HCT116 (cell line): ENCODE measurements at regions not wholly inside any gene's neighbourhood (a gene's known extent, or its start where the extent isn't known, plus 50 kb on each side); places are given as distances from the start of the nearest gene placed in this dataset.

Source experiments
- ATAC-seq: fragments of 200-7000 bp; cut with Tn5 transposase; 2 replicates; pipeline ENCODE4 v1.9.1; 2020; ENCODE audit warnings: mild to moderate bottlenecking, moderate library complexity
- BruUV-seq: library from RNA; stranded (reverse); fragments of 400-500 nt; replicated peaks from 2 replicates; lab custom pipeline; 2021; lab: Mats Ljungman, UMichigan
- CTCF ChIA-PET: fragments of 300-600 bp; sonication (Branson Sonifier 250); formaldehyde crosslinking; loops from one replicate; lab custom pipeline; 2021; ENCODE audit warnings: antibody characterized with exemption; lab: Charles Lee
- POLR2A ChIA-PET: fragments of 300-600, 350-600 bp; sonication (Branson Sonifier 250); formaldehyde crosslinking; loops from one replicate; lab custom pipeline; 2021; ENCODE audit warnings: antibody characterized with exemption; lab: Charles Lee
- RAD21 ChIA-PET, 2 experiments: fragments of 300-600 bp; sonication (Branson Sonifier 250); formaldehyde crosslinking; loops; one replicate each; lab custom pipeline; 2023; ENCODE audit warnings: low total read pairs in 2 of 2; ENCODE audit not compliant: uncharacterized antibody in 2 of 2, unreplicated experiment in 2 of 2, low non-redundant PET in 1 of 2; lab: Charles Lee
- DNase-seq: peaks from one replicate; pipeline ENCODE4 v3.0.0-alpha.2; 2010; ENCODE audit warnings: low read depth, low spot score
- H2AFZ ChIP-seq: fragments of 200-600 bp; shearing (Covaris generic), sonication (generic); 2 replicates; pipeline ENCODE4 v1.6.1; 2017; ENCODE audit warnings: low read depth, mixed run types, mixed read lengths, antibody characterized with exemption, low read length; ENCODE audit not compliant: poor library complexity, severe bottlenecking
- H3K27ac ChIP-seq: 2 replicates; pipeline ENCODE4 v1.5.1; 2012; ENCODE audit warnings: low read depth, low read length
- H3K27me3 ChIP-seq: fragments of 200-600 bp; sonication (generic); 2 replicates; pipeline ENCODE4 v1.6.1; 2016; ENCODE audit warnings: mixed run types, low read length, mixed read lengths; ENCODE audit not compliant: insufficient read depth
- H3K36me3 ChIP-seq, 2 experiments: fragments of 200-500 bp in 1 of 2; fragments of 200-600 bp in 1 of 2; sonication (Bioruptor generic) in 1 of 2; sonication (generic) in 1 of 2; 2 replicates each; pipeline versions ENCODE4 v1.5.1 to v1.6.1; 2014 to 2016; ENCODE audit warnings: low read length in 2 of 2, inconsistent platforms in 1 of 2, mixed read lengths in 1 of 2, mixed run types in 1 of 2; ENCODE audit not compliant: insufficient read depth in 2 of 2, control insufficient read depth in 1 of 2
- H3K4me1 ChIP-seq, 2 experiments: fragments of 200-600 bp in 1 of 2; sonication (generic) in 1 of 2; 2 replicates each; pipeline versions ENCODE4 v1.5.1 to v1.6.1; 2012 to 2017; ENCODE audit warnings: low read length in 2 of 2, inconsistent platforms in 1 of 2, mild to moderate bottlenecking in 1 of 2, mixed read lengths in 1 of 2, mixed run types in 1 of 2, moderate library complexity in 1 of 2; ENCODE audit not compliant: insufficient read depth in 2 of 2, control insufficient read depth in 1 of 2
- H3K4me2 ChIP-seq: fragments of 200-600 bp; sonication (generic); 2 replicates; pipeline ENCODE4 v1.6.1; 2017; ENCODE audit warnings: mixed run types, low read length, mixed read lengths
- H3K4me3 ChIP-seq, 2 experiments: fragments of 200-600 bp in 1 of 2; sonication (generic) in 1 of 2; replicated peaks in 1 of 2; 2 replicates each; pipeline ENCODE4 v1.5.1; 2011 to 2016; ENCODE audit warnings: low read length in 2 of 2, control low read depth in 1 of 2, low read depth in 1 of 2, mild to moderate bottlenecking in 1 of 2, mixed read lengths in 1 of 2, mixed run types in 1 of 2
- H3K79me2 ChIP-seq: fragments of 200-600 bp; sonication (generic); 2 replicates; pipeline ENCODE4 v1.6.1; 2017; ENCODE audit warnings: mild to moderate bottlenecking, mixed run types, low read length, moderate library complexity, mixed read lengths; ENCODE audit not compliant: insufficient read depth
- H3K9ac ChIP-seq: fragments of 200-600 bp; sonication (generic); 2 replicates; pipeline ENCODE4 v1.6.1; 2016; ENCODE audit warnings: low read length, mixed read lengths
- H3K9me2 ChIP-seq: fragments of 200-600 bp; sonication (generic), shearing (Covaris generic); 2 replicates; pipeline ENCODE4 v1.6.1; 2017; ENCODE audit warnings: mixed run types, mild to moderate bottlenecking, moderate library complexity; ENCODE audit not compliant: insufficient read depth
- H3K9me3 ChIP-seq, 2 experiments: fragments of 200-500 bp in 1 of 2; fragments of 200-600 bp in 1 of 2; sonication (Bioruptor generic) in 1 of 2; sonication (generic) in 1 of 2; 2 replicates each; pipeline ENCODE4 v1.6.1; 2014 to 2017; ENCODE audit warnings: low read length in 2 of 2, mixed read lengths in 2 of 2, inconsistent platforms in 1 of 2, low read depth in 1 of 2, mild to moderate bottlenecking in 1 of 2, mixed run types in 1 of 2, moderate library complexity in 1 of 2; ENCODE audit not compliant: control insufficient read depth in 1 of 2, insufficient read depth in 1 of 2
- H4K20me1 ChIP-seq: fragments of 200-600 bp; sonication (generic), shearing (Covaris generic); 2 replicates; pipeline ENCODE4 v1.6.1; 2017; ENCODE audit warnings: mixed run types, mild to moderate bottlenecking, moderate library complexity; ENCODE audit not compliant: insufficient read depth
- CBX3 ChIP-seq: IDR thresholded peaks from 2 replicates; pipeline ENCODE4 v1.6.1; 2012; ENCODE audit warnings: low read depth
- CTCF ChIP-seq, 3 experiments: fragments of 200-600 bp in 1 of 3; sonication (generic) in 1 of 3; IDR thresholded peaks in 2 of 3; conservative IDR thresholded peaks in 1 of 3; 2 replicates each; pipeline ENCODE4 v1.5.1; 2012 to 2017; ENCODE audit warnings: low read depth in 2 of 3, low read length in 2 of 3, antibody characterized with exemption in 1 of 3, borderline replicate concordance in 1 of 3, control low read depth in 1 of 3, mild to moderate bottlenecking in 1 of 3, mixed read lengths in 1 of 3, mixed run types in 1 of 3, moderate library complexity in 1 of 3; ENCODE audit not compliant: insufficient read depth in 1 of 3
- ELF1 ChIP-seq: IDR thresholded peaks from 2 replicates; pipeline ENCODE4 v1.6.1; 2012; ENCODE audit warnings: low read depth, borderline replicate concordance
- EZH2 ChIP-seq: fragments of 200-600 bp; sonication (generic); IDR thresholded peaks from 2 replicates; pipeline ENCODE4 v1.6.1; 2017; ENCODE audit warnings: antibody characterized with exemption, mixed run types
- FOSL1 ChIP-seq: IDR thresholded peaks from 2 replicates; pipeline ENCODE4 v1.6.1; 2012; ENCODE audit warnings: low read depth
- JUND ChIP-seq: IDR thresholded peaks from 2 replicates; pipeline ENCODE4 v1.6.1; 2012
- RAD21 ChIP-seq: IDR thresholded peaks from 2 replicates; pipeline ENCODE4 v1.6.1; 2012; ENCODE audit warnings: low read depth, mild to moderate bottlenecking
- REST ChIP-seq: IDR thresholded peaks from 2 replicates; pipeline ENCODE4 v1.6.1; 2012; ENCODE audit warnings: low read depth
- SIN3A ChIP-seq: IDR thresholded peaks from 2 replicates; pipeline ENCODE4 v1.6.1; 2012; ENCODE audit warnings: low read depth
- SP1 ChIP-seq: IDR thresholded peaks from 2 replicates; pipeline ENCODE4 v1.6.1; 2012; ENCODE audit warnings: low read depth
- ZNF274 ChIP-seq: fragments of 200-500 bp; sonication (Bioruptor generic); IDR thresholded peaks from 2 replicates; pipeline ENCODE4 v1.6.1; 2014; ENCODE audit warnings: mild to moderate bottlenecking, low read depth, low read length, inconsistent platforms
- intact Hi-C: fragments of 100-400 bp; cut with micrococcal nuclease; formaldehyde crosslinking; loops from 2 replicates; pipeline ENCODE4 v1.10.0; 2022

GRCh38 chr5:71998746-71999145 lies 108.5 kb upstream of the MAP1B start:
- H3K4me2 ChIP-seq, result no peak overlapping the region
- H3K36me3 ChIP-seq, result no peaks in the 10 kb centered on the region
- no peaks in the 10 kb centered on the region for H3K27me3 ChIP-seq
- H4K20me1 ChIP-seq, result no peaks in the 10 kb centered on the region
- no peaks in the 10 kb centered on the region for H3K9me3 ChIP-seq
- ChIA-PET POLR2A (no interaction called here), CTCF (no interaction called here), RAD21 (no interaction called here)
- no TSS peak for BruUV-seq
- no peaks in the 10 kb centered on the region for H3K9me2 ChIP-seq
- TF ChIP-seq FOSL1, result no peak
- no peak for TF ChIP-seq SP1
- TF ChIP-seq REST, result no peak
- no peak for TF ChIP-seq ZNF274
- TF ChIP-seq SIN3A, result no peak
- no peak overlapping the region for H2AFZ ChIP-seq
- no peak overlapping the region for H3K27ac ChIP-seq
- no peaks in the 10 kb centered on the region for H3K4me1 ChIP-seq
- intact Hi-C loops, result no loop called here
- ATAC-seq (no peak), DNase-seq (no peak)
- no peak overlapping the region for H3K4me3 ChIP-seq
- no peak overlapping the region for H3K9ac ChIP-seq
- H3K79me2 ChIP-seq, result no peaks in the 10 kb centered on the region

GRCh38 chr5:72000707-72001106 lies 106.6 kb upstream of the MAP1B start:
- ChIA-PET POLR2A (no interaction called here), RAD21 (no interaction called here), CTCF (no interaction called here)
- intact Hi-C loops, result no loop called here
- ATAC-seq (no peak), DNase-seq (no peak)
- no peak overlapping the region for H3K4me2 ChIP-seq
- H3K9me3 ChIP-seq, result no peaks in the 10 kb centered on the region
- no peaks in the 10 kb centered on the region for H3K79me2 ChIP-seq
- H3K36me3 ChIP-seq, result no peaks in the 10 kb centered on the region
- H3K27ac ChIP-seq, result no peak overlapping the region
- H4K20me1 ChIP-seq, result no peaks in the 10 kb centered on the region
- BruUV-seq, result no TSS peak
- no peak overlapping the region for H2AFZ ChIP-seq
- no peaks in the 10 kb centered on the region for H3K27me3 ChIP-seq
- H3K9me2 ChIP-seq, result no peaks in the 10 kb centered on the region
- H3K4me3 ChIP-seq, result no peak overlapping the region
- no peak overlapping the region for H3K9ac ChIP-seq
- H3K4me1 ChIP-seq, result peaks cover 0 to 1% of the 10 kb centered on the region in 2 experiments; a peak in 1 of 4 replicates
- TF ChIP-seq ELF1 (no peak), REST (no peak), CBX3 (no peak), FOSL1 (no peak), EZH2 (no peak), JUND (no peak), SP1 (no peak), RAD21 (no peak), CTCF (IDR thresholded peaks at IDR 0.05 in 2 of 3, conservative IDR thresholded peaks at IDR 0.05 in 1 of 3; ENCODE audit: borderline replicate concordance in 1 of 3, insufficient read depth in 1 of 3, low read depth in 2 of 3, low read length in 2 of 3) (no peak)
